HG02623 (cell line): ENCODE measurements at regions not wholly inside any gene's neighbourhood (a gene's known extent, or its start where the extent isn't known, plus 50 kb on each side); places are given as distances from the start of the nearest gene placed in this dataset.

Source experiments
- ATAC-seq: cut with Tn5 transposase; IDR thresholded peaks from one replicate; pipeline ENCODE4 v1.9.1; 2021; ENCODE audit warnings: moderate library complexity; ENCODE audit not compliant: unreplicated experiment

- ATAC-seq = no peak
Measured at GRCh38 chr2:76584474-76584873, 873.8 kb upstream of the GCFC2 start.

- no peak for ATAC-seq
Measured at GRCh38 chr2:76579911-76580310, 869.2 kb upstream of the GCFC2 start.

- ATAC-seq = no peak
Measured at GRCh38 chr2:76572981-76573380, 862.3 kb upstream of the GCFC2 start.

GRCh38 chr2:76569819-76570218 lies 859.1 kb upstream of the GCFC2 start:
- no peak for ATAC-seq

GRCh38 chr2:76567478-76567877 lies 856.8 kb upstream of the GCFC2 start:
- no peak for ATAC-seq

- no peak for ATAC-seq
Measured at GRCh38 chr2:76564734-76565133, 854.0 kb upstream of the GCFC2 start.

- ATAC-seq = no peak
Measured at GRCh38 chr2:76563730-76564129, 853.0 kb upstream of the GCFC2 start.

GRCh38 chr2:76558157-76558556 lies 847.4 kb upstream of the GCFC2 start:
- ATAC-seq = no peak

GRCh38 chr2:76556018-76556417 lies 845.3 kb upstream of the GCFC2 start:
- ATAC-seq = no peak

- no peak for ATAC-seq
Measured at GRCh38 chr2:76546207-76546606, 835.5 kb upstream of the GCFC2 start.

GRCh38 chr2:76544901-76545300 lies 834.2 kb upstream of the GCFC2 start:
- no peak for ATAC-seq

GRCh38 chr2:76517574-76517909 lies 806.8 kb upstream of the GCFC2 start:
- ATAC-seq = no peak

GRCh38 chr2:76516861-76517573 lies 806.3 kb upstream of the GCFC2 start:
- ATAC-seq = no peak

- no peak for ATAC-seq
Measured at GRCh38 chr2:76512201-76512820, 801.6 kb upstream of the GCFC2 start.

- no peak for ATAC-seq
Measured at GRCh38 chr2:76506538-76506937, 795.8 kb upstream of the GCFC2 start.

GRCh38 chr2:76501641-76502040 lies 790.9 kb upstream of the GCFC2 start:
- ATAC-seq = no peak

GRCh38 chr2:76498360-76498759 lies 787.6 kb upstream of the GCFC2 start:
- no peak for ATAC-seq

- no peak for ATAC-seq
Measured at GRCh38 chr2:76491503-76491902, 780.8 kb upstream of the GCFC2 start.

- ATAC-seq = no peak
Measured at GRCh38 chr2:76478266-76479035, 767.7 kb upstream of the GCFC2 start.

GRCh38 chr2:76472946-76473345 lies 762.2 kb upstream of the GCFC2 start:
- ATAC-seq = no peak

GRCh38 chr2:76469066-76469465 lies 758.4 kb upstream of the GCFC2 start:
- no peak for ATAC-seq

- no peak for ATAC-seq
Measured at GRCh38 chr2:76467326-76467725, 756.6 kb upstream of the GCFC2 start.
